SJSA1 (cell line): ENCODE measurements at regions not wholly inside any gene's neighbourhood (a gene's known extent, or its start where the extent isn't known, plus 50 kb on each side); places are given as distances from the start of the nearest gene placed in this dataset.
"Not testable (repeated sequence)": the region's sequence is repeated elsewhere in the genome, so short reads cannot be mapped to it uniquely, and the experiment has no call there.

ENCODE experiments used
- DNase-seq, 2 experiments: peaks; one replicate each; pipeline ENCODE4 v3.0.0-alpha.2; 2015 to 2020; ENCODE audit warnings: low spot score in 2 of 2, low read depth in 1 of 2
- H3K27ac ChIP-seq: fragments of 250-450 bp; sonication (Bioruptor Pico); 2 replicates; pipeline ENCODE4 v1.5.1; 2020; ENCODE audit warnings: mild to moderate bottlenecking, moderate library complexity
- H3K27me3 ChIP-seq: fragments of 250-450 bp; sonication (Bioruptor Pico); replicated peaks from 2 replicates; pipeline ENCODE4 v1.5.1; 2020; ENCODE audit warnings: mild to moderate bottlenecking, moderate library complexity
- H3K36me3 ChIP-seq: fragments of 250-450 bp; sonication (Bioruptor Pico); 2 replicates; pipeline ENCODE4 v1.5.1; 2020; ENCODE audit warnings: mild to moderate bottlenecking
- H3K4me1 ChIP-seq: fragments of 250-450 bp; sonication (Bioruptor Pico); replicated peaks from 2 replicates; pipeline ENCODE4 v1.6.1; 2021; ENCODE audit warnings: mild to moderate bottlenecking
- H3K4me3 ChIP-seq: fragments of 250-450 bp; sonication (Bioruptor Pico); 2 replicates; pipeline ENCODE4 v1.5.1; 2020; ENCODE audit warnings: mild to moderate bottlenecking
- H3K9me3 ChIP-seq: fragments of 250-450 bp; sonication (Bioruptor Pico); replicated peaks from 2 replicates; pipeline ENCODE4 v1.5.1; 2020; ENCODE audit warnings: mild to moderate bottlenecking

DNA sequence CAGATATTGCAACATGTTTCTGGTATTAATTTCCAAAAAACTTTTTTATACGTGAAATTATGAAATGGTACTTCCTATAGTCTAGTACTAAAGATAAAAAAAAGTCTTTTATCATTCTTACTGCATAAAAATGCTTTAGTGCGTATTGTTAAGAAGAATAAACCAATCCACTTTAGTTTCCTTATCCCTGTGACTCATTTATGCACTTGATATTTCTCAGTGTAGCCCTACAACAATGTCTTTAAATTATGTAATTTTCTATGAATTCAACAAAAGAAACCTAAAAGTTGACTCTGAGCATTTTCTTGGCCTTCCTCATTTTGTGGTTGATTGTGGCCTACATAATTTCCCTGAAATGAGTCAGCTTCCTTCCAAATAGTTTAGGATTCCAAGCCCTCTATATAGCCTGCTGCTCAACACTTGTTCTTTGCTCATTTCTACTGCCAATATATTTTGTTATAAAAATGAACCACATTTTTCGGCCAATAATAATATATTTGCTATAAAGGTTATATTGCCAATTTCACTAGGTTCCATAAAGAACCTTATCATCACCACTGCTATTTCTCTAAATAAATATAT lies 961.7 kb upstream of the ADAMTS5 start:
- H3K27me3 ChIP-seq, H3K27ac ChIP-seq, H3K4me1 ChIP-seq, H3K4me3 ChIP-seq, H3K9me3 ChIP-seq, H3K36me3 ChIP-seq: not testable (repeated sequence)
- DNase-seq = peak in 1 of 2 experiments; percentile 34

GRCh38 chr21:27921421-27921820 lies 954.5 kb upstream of the ADAMTS5 start:
- H3K9me3 ChIP-seq, H3K4me3 ChIP-seq, H3K27ac ChIP-seq, H3K4me1 ChIP-seq, H3K36me3 ChIP-seq, H3K27me3 ChIP-seq, DNase-seq: not testable (repeated sequence)

DNA sequence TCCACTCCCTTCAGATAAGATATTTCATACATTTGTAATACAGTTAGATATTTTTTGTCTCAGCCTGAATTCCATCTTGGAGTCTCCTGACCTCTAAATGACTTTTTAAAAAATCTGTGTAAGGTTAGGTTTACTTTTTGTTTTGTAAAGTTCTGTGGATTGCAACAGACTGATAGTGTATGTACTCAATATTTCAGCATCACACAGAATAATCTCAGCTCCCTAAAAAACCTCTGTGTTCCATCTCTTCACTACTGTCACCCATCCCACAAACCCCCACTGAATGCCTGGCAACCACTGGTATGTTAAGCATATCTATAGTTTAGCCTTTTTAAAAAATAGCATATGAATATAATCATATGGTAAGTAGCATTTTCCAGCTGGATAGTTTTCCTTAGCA lies 951.1 kb upstream of the ADAMTS5 start:
- not testable (repeated sequence) for H3K4me1 ChIP-seq, H3K9me3 ChIP-seq, DNase-seq

GRCh38 chr21:27916326-27916725 lies 949.4 kb upstream of the ADAMTS5 start:
- not testable (repeated sequence) for H3K4me3 ChIP-seq, H3K4me1 ChIP-seq, H3K9me3 ChIP-seq, H3K27ac ChIP-seq, DNase-seq, H3K36me3 ChIP-seq, H3K27me3 ChIP-seq

More for the DNA sequence above, 951.1 kb upstream of the ADAMTS5 start:
- not testable (repeated sequence) for H3K27ac ChIP-seq, H3K4me3 ChIP-seq, H3K27me3 ChIP-seq, H3K36me3 ChIP-seq

- not testable (repeated sequence) for DNase-seq, H3K4me3 ChIP-seq, H3K9me3 ChIP-seq, H3K27ac ChIP-seq, H3K27me3 ChIP-seq, H3K4me1 ChIP-seq, H3K36me3 ChIP-seq
These were observed 945.2 kb upstream of the ADAMTS5 start for GRCh38 chr21:27912133-27912532.

- not testable (repeated sequence) for H3K27ac ChIP-seq, H3K4me3 ChIP-seq, H3K36me3 ChIP-seq, H3K4me1 ChIP-seq, DNase-seq, H3K27me3 ChIP-seq, H3K9me3 ChIP-seq
These were observed 942.6 kb upstream of the ADAMTS5 start for GRCh38 chr21:27909487-27909886.

GRCh38 chr21:27908816-27909215 lies 941.9 kb upstream of the ADAMTS5 start:
- not testable (repeated sequence) for H3K27ac ChIP-seq, DNase-seq

GRCh38 chr21:27902904-27903303 lies 936.0 kb upstream of the ADAMTS5 start:
- not testable (repeated sequence) for H3K4me3 ChIP-seq, H3K9me3 ChIP-seq, H3K27ac ChIP-seq, H3K27me3 ChIP-seq, H3K36me3 ChIP-seq, H3K4me1 ChIP-seq, DNase-seq

More at GRCh38 chr21:27908816-27909215, 941.9 kb upstream of the ADAMTS5 start:
- H3K9me3 ChIP-seq, H3K36me3 ChIP-seq, H3K4me3 ChIP-seq, H3K4me1 ChIP-seq, H3K27me3 ChIP-seq: not testable (repeated sequence)

DNA sequence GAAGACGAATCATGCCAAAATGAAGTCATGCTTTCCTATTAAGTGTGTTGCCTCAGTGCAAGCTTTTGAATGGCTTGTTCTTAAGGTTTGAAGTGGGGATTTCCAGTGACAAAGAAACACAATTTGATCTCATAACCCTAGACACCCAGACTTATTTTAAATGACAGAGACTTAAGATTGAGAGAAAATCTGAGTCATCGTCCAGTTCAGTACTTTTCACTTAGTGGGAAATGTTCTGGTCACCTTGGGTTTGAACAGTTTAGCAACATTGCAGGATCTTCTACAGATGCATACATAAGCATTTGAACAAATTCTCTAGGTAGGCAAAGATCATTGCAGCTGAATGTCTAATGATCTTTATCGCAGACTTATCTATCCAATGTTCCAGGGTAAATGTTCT lies 926.7 kb upstream of the ADAMTS5 start:
- H3K9me3 ChIP-seq, DNase-seq: not testable (repeated sequence)

GRCh38 chr21:27891495-27891894 lies 924.6 kb upstream of the ADAMTS5 start:
- not testable (repeated sequence) for H3K27ac ChIP-seq, H3K36me3 ChIP-seq, DNase-seq, H3K27me3 ChIP-seq, H3K9me3 ChIP-seq, H3K4me3 ChIP-seq, H3K4me1 ChIP-seq

More for the DNA sequence above, 926.7 kb upstream of the ADAMTS5 start:
- H3K36me3 ChIP-seq, H3K27me3 ChIP-seq, H3K27ac ChIP-seq, H3K4me3 ChIP-seq, H3K4me1 ChIP-seq: not testable (repeated sequence)

DNA sequence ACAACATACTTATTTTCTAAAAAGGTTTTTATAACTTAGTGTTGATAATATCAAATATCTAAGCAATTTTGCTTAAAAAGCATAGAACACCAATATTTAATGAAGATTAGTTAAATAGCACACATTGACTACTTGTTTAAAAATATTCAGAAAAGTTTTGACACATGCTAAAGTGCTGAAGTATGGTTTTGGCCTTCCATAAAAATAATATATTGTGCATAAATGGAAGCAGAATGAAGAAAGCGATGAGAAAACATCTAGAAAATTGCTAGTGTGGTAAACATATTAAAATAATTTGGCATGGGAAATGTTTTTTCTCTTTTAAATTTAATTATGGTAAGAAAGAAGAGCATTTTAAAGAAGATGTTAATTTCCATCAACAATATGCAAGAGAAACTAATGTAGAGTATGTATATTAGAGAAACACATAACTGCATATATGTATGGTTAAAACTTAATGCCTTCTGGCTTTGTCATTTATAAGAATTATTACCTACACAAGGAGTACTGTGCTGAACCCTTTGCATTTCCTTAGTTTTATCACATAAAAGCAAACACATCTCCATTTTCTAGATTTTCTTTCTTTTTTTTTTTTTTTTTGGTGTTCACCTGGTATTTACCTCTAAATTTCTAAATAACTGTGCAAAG lies 921.0 kb upstream of the ADAMTS5 start:
- H3K27ac ChIP-seq, H3K9me3 ChIP-seq, H3K27me3 ChIP-seq, H3K4me1 ChIP-seq, H3K4me3 ChIP-seq, DNase-seq, H3K36me3 ChIP-seq: not testable (repeated sequence)

GRCh38 chr21:27885296-27885711 lies 918.4 kb upstream of the ADAMTS5 start:
- Histone ChIP-seq H3K4me3 (no peak overlapping the region), H3K27ac (no peak overlapping the region), H3K36me3 (no peaks in the 10 kb centered on the region)

DNA sequence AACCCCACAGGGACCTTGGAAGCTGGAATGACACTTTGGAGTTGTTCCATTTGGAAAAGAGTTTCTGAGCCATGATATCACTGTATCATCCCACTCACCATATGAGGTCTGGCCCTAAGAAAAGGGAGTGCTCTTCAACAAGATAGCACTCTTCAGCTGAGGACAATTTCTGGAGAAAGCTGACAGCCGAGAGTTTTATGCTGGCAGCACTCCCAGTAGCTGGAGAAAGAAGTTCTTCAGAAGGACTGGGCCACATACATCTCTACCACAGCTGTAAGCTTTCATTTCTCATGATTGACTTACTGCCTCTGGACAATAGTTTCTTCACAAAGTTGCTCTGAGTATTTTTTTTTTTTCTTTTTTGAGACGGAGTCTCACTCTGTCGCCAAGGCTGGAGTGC lies 914.4 kb upstream of the ADAMTS5 start:
- not testable (repeated sequence) for H3K36me3 ChIP-seq, H3K27me3 ChIP-seq, H3K4me1 ChIP-seq, H3K4me3 ChIP-seq, H3K27ac ChIP-seq, DNase-seq, H3K9me3 ChIP-seq

More at GRCh38 chr21:27885296-27885711, 918.4 kb upstream of the ADAMTS5 start:
- no peaks in the 10 kb centered on the region for H3K9me3 ChIP-seq
- H3K27me3 ChIP-seq = no peaks in the 10 kb centered on the region
- H3K4me1 ChIP-seq = no peaks in the 10 kb centered on the region
- no peak for DNase-seq

GRCh38 chr21:27872411-27872810 lies 905.5 kb upstream of the ADAMTS5 start:
- DNase-seq = not testable (repeated sequence)

GRCh38 chr21:27870755-27871154 lies 903.9 kb upstream of the ADAMTS5 start:
- H3K36me3 ChIP-seq = not testable (repeated sequence)

More at GRCh38 chr21:27872411-27872810, 905.5 kb upstream of the ADAMTS5 start:
- H3K4me3 ChIP-seq, H3K27me3 ChIP-seq, H3K36me3 ChIP-seq, H3K4me1 ChIP-seq, H3K27ac ChIP-seq, H3K9me3 ChIP-seq: not testable (repeated sequence)

More at GRCh38 chr21:27870755-27871154, 903.9 kb upstream of the ADAMTS5 start:
- not testable (repeated sequence) for H3K4me1 ChIP-seq, H3K4me3 ChIP-seq, DNase-seq, H3K27ac ChIP-seq, H3K9me3 ChIP-seq, H3K27me3 ChIP-seq
